SK-N-SH treated with all-trans-retinoic acid at 6 μM for 48 hours (cell line): ENCODE measurements at regions not wholly inside any gene's neighbourhood (a gene's known extent, or its start where the extent isn't known, plus 50 kb on each side); places are given as distances from the start of the nearest gene placed in this dataset.

Source experiments
- ATAC-seq: fragments of 200-7000 bp; cut with Tn5 transposase; 3 replicates; pipeline ENCODE4 v1.9.1; 2020; ENCODE audit warnings: mild to moderate bottlenecking, moderate library complexity
- ARNTL ChIP-seq: fragments of 450-650 bp; formaldehyde crosslinking; IDR thresholded peaks from 2 replicates; pipeline ENCODE4 v1.5.0; 2020; ENCODE audit warnings: low read depth, mild to moderate bottlenecking, moderate library complexity, borderline replicate concordance
- BACH2 ChIP-seq: fragments of 250-450 bp; sonication (Bioruptor Pico); IDR thresholded peaks from 2 replicates; pipeline ENCODE4 v1.9.0; 2021; ENCODE audit warnings: mild to moderate bottlenecking, borderline replicate concordance
- CREB5 ChIP-seq: fragments of 250-450 bp; sonication (Bioruptor Pico); IDR thresholded peaks from 2 replicates; pipeline ENCODE4 v1.5.1; 2020; ENCODE audit warnings: low read depth, mild to moderate bottlenecking, moderate library complexity
- CSDC2 ChIP-seq: fragments of 250-450 bp; sonication (Bioruptor Pico); IDR thresholded peaks from 2 replicates; pipeline ENCODE4 v1.5.0; 2020; ENCODE audit warnings: mild to moderate bottlenecking, moderate library complexity
- CSRNP3 ChIP-seq: fragments of 250-450 bp; sonication (Bioruptor Pico); IDR thresholded peaks from 2 replicates; pipeline ENCODE4 v1.5.1; 2021; ENCODE audit warnings: mild to moderate bottlenecking, moderate library complexity
- GLIS3 ChIP-seq: fragments of 250-450 bp; sonication (Bioruptor Pico); IDR thresholded peaks from 2 replicates; pipeline ENCODE4 v1.5.0; 2020; ENCODE audit warnings: mild to moderate bottlenecking, moderate library complexity
- ISL1 ChIP-seq: fragments of 250-450 bp; sonication (Bioruptor Pico); IDR thresholded peaks from 2 replicates; pipeline ENCODE4 v2.1.2; 2022; ENCODE audit warnings: mild to moderate bottlenecking, moderate library complexity
- POU6F1 ChIP-seq: fragments of 250-450 bp; sonication (Bioruptor Pico); IDR thresholded peaks from 2 replicates; pipeline ENCODE4 v1.8.0; 2021; ENCODE audit warnings: low read depth, mild to moderate bottlenecking, moderate library complexity, borderline replicate concordance
- PPARA ChIP-seq: fragments of 250-450 bp; sonication (Bioruptor Pico); IDR thresholded peaks from 2 replicates; pipeline ENCODE4 v1.5.0; 2020; ENCODE audit warnings: mild to moderate bottlenecking, borderline replicate concordance
- RARB ChIP-seq: fragments of 250-450 bp; sonication (Bioruptor Pico); IDR thresholded peaks from 2 replicates; pipeline ENCODE4 v1.8.0; 2021; ENCODE audit warnings: mild to moderate bottlenecking, moderate library complexity
- SNAI2 ChIP-seq: fragments of 250-450 bp; sonication (Bioruptor Pico); IDR thresholded peaks from 2 replicates; pipeline ENCODE4 v1.5.0; 2020; ENCODE audit warnings: mild to moderate bottlenecking, moderate library complexity
- TCF4 ChIP-seq: fragments of 250-450 bp; sonication (Bioruptor Pico); IDR thresholded peaks from 2 replicates; pipeline ENCODE4 v1.8.0; 2021; ENCODE audit warnings: mild to moderate bottlenecking, moderate library complexity, borderline replicate concordance
- TOX ChIP-seq: fragments of 250-450 bp; sonication (Bioruptor Pico); IDR thresholded peaks from 2 replicates; pipeline ENCODE4 v1.8.0; 2021; ENCODE audit warnings: mild to moderate bottlenecking, moderate library complexity, borderline replicate concordance
- TSHZ2 ChIP-seq: fragments of 250-450 bp; sonication (Bioruptor Pico); IDR thresholded peaks from 2 replicates; pipeline ENCODE4 v1.5.0; 2020; ENCODE audit warnings: mild to moderate bottlenecking, moderate library complexity
- ZFP3 ChIP-seq: fragments of 250-450 bp; sonication (Bioruptor Pico); IDR thresholded peaks from 2 replicates; pipeline ENCODE4 v1.5.0; 2020; ENCODE audit warnings: mild to moderate bottlenecking, moderate library complexity
- ZFP30 ChIP-seq: fragments of 450-650 bp; formaldehyde crosslinking; IDR thresholded peaks from 2 replicates; pipeline ENCODE4 v1.5.0; 2022; ENCODE audit warnings: mild to moderate bottlenecking, moderate library complexity
- ZNF565 ChIP-seq: fragments of 450-650 bp; formaldehyde crosslinking; conservative IDR thresholded peaks from 2 replicates; pipeline ENCODE4 v1.5.0; 2020; ENCODE audit warnings: low read depth, mild to moderate bottlenecking, moderate library complexity
- ZNF8 ChIP-seq: fragments of 450-650 bp; formaldehyde crosslinking; IDR thresholded peaks from 2 replicates; pipeline ENCODE4 v1.5.0; 2020; ENCODE audit warnings: mild to moderate bottlenecking, moderate library complexity

- no peak for TF ChIP-seq ARNTL
- no peak for TF ChIP-seq PPARA (CRISPR knock-in tag)
- no peak for TF ChIP-seq ZFP3
- no peak for TF ChIP-seq ISL1 (CRISPR knock-in tag)
- no peak for TF ChIP-seq TCF4
- TF ChIP-seq SNAI2 (CRISPR knock-in tag) = no peak
- no peak for TF ChIP-seq ZFP30
- no peak for TF ChIP-seq CSRNP3 (CRISPR knock-in tag)
- TF ChIP-seq GLIS3 (CRISPR knock-in tag) = no peak
- no peak for TF ChIP-seq CREB5 (CRISPR knock-in tag)
- no peak for TF ChIP-seq ZNF565 (CRISPR knock-in tag)
- no peak for TF ChIP-seq POU6F1 (CRISPR knock-in tag)
- TF ChIP-seq BACH2 (CRISPR knock-in tag) = no peak
- no peak for ATAC-seq
Measured at GRCh38 chrX:39718981-39719380, 378.8 kb downstream of the BCOR start.

GRCh38 chrX:39720945-39721344 lies 376.8 kb downstream of the BCOR start:
- TF ChIP-seq ZNF8 (CRISPR knock-in tag) = no peak
- no peak for TF ChIP-seq BACH2 (CRISPR knock-in tag)
- no peak for TF ChIP-seq CSDC2 (CRISPR knock-in tag)
- TF ChIP-seq RARB = no peak
- TF ChIP-seq POU6F1 (CRISPR knock-in tag) = no peak
- TF ChIP-seq CREB5 (CRISPR knock-in tag) = no peak
- no peak for TF ChIP-seq TOX (CRISPR knock-in tag)
- TF ChIP-seq CSRNP3 (CRISPR knock-in tag) = no peak
- no peak for TF ChIP-seq ZNF565 (CRISPR knock-in tag)
- TF ChIP-seq ZFP30 = no peak
- TF ChIP-seq TSHZ2 = no peak
- ATAC-seq = no peak
